Effector memory CD8-positive, alpha-beta T cell (primary cell): ENCODE measurements at regions not wholly inside any gene's neighbourhood (a gene's known extent, or its start where the extent isn't known, plus 50 kb on each side); places are given as distances from the start of the nearest gene placed in this dataset.
"Not testable (repeated sequence)": the region's sequence is repeated elsewhere in the genome, so short reads cannot be mapped to it uniquely, and the experiment has no call there.

Source experiments
- ATAC-seq: fragments of 150-1000 bp; cut with Tn5 transposase; replicated peaks from 2 replicates; pipeline ENCODE4 v1.10.0; 2021; ENCODE audit warnings: mild to moderate bottlenecking, moderate library complexity
- DNase-seq, 3 experiments: peaks; one replicate each; pipeline ENCODE4 v3.0.0; 2021
- H3K27ac Mint-ChIP-seq, 2 donors: one replicate each; pipeline ENCODE4 v1.8.0; 2022; ENCODE audit warnings: mild to moderate bottlenecking in 2 of 2, mixed read lengths in 2 of 2, moderate library complexity in 2 of 2
- H3K27me3 Mint-ChIP-seq, 2 donors: one replicate each; pipeline ENCODE4 v1.8.0; 2022; ENCODE audit warnings: mixed read lengths in 2 of 2
- H3K36me3 Mint-ChIP-seq: one replicate; pipeline ENCODE4 v1.8.0; 2022; ENCODE audit warnings: mild to moderate bottlenecking, moderate library complexity, mixed read lengths; ENCODE audit not compliant: insufficient read depth
- H3K4me1 Mint-ChIP-seq, 2 donors: one replicate each; pipeline ENCODE4 v1.8.0; 2022; ENCODE audit warnings: low read depth in 2 of 2, mixed read lengths in 2 of 2
- H3K4me3 Mint-ChIP-seq, 2 donors: one replicate each; pipeline ENCODE4 v1.8.0; 2022; ENCODE audit warnings: mild to moderate bottlenecking in 2 of 2, mixed read lengths in 2 of 2, moderate library complexity in 2 of 2
- H3K9me3 Mint-ChIP-seq, 2 donors: one replicate each; pipeline ENCODE4 v1.8.0; 2022; ENCODE audit warnings: mixed read lengths in 2 of 2

DNA sequence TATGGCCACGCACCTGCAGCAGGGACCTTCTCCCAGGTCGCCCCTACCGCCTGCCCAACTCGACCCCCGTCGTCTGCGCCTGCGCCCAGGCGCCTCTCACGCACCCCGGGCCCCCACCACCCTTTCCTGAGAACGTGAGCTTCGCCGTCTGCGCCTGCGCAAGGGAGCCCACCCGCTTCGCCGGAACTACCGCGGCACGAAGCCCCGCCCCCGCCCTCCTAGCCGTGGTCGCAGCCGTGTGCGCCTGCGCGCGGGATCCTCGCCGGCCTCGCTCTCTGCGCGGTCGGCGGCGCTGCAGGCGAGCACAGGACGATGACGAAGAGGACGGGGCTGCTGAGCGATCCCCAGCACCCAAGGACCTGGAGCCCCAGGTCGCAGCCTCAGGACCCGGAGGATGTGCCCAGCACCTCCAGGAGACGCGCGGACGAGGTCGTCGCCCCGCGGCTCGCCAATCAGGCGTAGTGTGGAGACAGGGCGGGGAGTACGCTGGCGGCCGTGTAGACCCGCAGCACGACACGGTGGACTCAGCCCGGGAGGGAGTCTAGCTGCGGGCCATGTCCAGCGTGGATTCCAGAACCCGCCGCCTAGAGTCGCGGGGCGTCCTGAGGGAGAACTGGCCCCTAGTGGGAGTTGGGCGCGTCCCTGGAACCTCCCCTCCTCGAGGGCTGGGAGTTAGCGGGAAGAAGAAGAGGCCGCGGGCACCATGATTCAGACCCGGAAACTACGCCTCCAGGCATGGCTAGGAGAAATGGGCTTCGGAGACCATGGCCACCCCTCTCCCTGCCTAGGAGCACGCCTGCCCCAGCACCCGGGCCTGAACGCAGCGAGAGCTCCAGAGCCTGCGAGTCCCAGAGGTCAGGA lies 1120.8 kb upstream of the TMEM132C start:
- Mint-ChIP-seq H3K9me3 (peaks cover under 1 to 10% of the 10 kb centered on the region in 2 donors), H3K4me3 (peak overlapping the region; percentile 85 to 86), H3K27ac (peak overlapping the region; percentile 70 to 91), H3K36me3 (no peaks in the 10 kb centered on the region), H3K4me1 (peaks cover 8 to 10% of the 10 kb centered on the region in 2 donors), H3K27me3 (peaks cover 8 to 40% of the 10 kb centered on the region in 2 donors)
- ATAC-seq: peak; percentile 88
- DNase-seq: peak; percentile 47 to 62 (median 57)

- peaks cover 8 to 10% of the 10 kb centered on the region in 2 donors for H3K4me1 Mint-ChIP-seq
- no peaks in the 10 kb centered on the region for H3K36me3 Mint-ChIP-seq
- peak overlapping the region in 1 of 2 donors; percentile 70 for H3K27ac Mint-ChIP-seq
- DNase-seq (no peak), ATAC-seq (no peak)
- H3K27me3 Mint-ChIP-seq: peaks cover under 1 to 31% of the 10 kb centered on the region in 2 donors
- peak overlapping the region in 1 of 2 donors; percentile 86 for H3K4me3 Mint-ChIP-seq
- peaks cover 0 to 4% of the 10 kb centered on the region in 2 donors for H3K9me3 Mint-ChIP-seq
Measured at GRCh38 chr12:127146991-127147718, 1119.8 kb upstream of the TMEM132C start.

- Mint-ChIP-seq H3K4me3 (no peak overlapping the region), H3K27ac (no peak overlapping the region), H3K36me3 (no peaks in the 10 kb centered on the region), H3K27me3 (peaks cover 0 to 26% of the 10 kb centered on the region in 2 donors), H3K9me3 (no peaks in the 10 kb centered on the region), H3K4me1 (peaks cover 8 to 10% of the 10 kb centered on the region in 2 donors)
- ATAC-seq: no peak
- no peak for DNase-seq
Measured at GRCh38 chr12:127147724-127148123, 1119.2 kb upstream of the TMEM132C start.

DNA sequence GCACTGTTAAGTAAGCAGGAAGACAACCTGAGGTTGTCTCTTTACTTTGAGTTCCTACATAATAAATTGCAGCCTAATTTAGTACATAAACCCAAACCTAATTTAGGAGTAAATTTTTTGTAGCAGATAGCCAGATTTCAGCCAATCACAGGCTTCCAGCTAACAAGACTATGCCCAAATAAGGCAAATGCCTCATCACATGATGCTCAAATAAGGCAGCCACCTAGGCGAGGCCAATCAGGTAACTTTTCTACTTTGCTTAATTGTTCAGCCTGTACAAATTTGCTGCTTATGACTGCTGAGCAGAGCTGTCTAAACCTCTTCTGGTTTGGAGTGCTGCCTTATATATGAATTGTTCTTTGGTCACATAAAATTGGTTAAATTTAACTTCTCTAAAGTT lies 1118.7 kb upstream of the TMEM132C start:
- H3K36me3 Mint-ChIP-seq: no peaks in the 10 kb centered on the region
- no peaks in the 10 kb centered on the region for H3K9me3 Mint-ChIP-seq
- ATAC-seq (no peak), DNase-seq (no peak)
- no peak overlapping the region for H3K27ac Mint-ChIP-seq
- no peak overlapping the region for H3K4me3 Mint-ChIP-seq
- H3K4me1 Mint-ChIP-seq: peaks cover 8 to 10% of the 10 kb centered on the region in 2 donors
- peaks cover 0 to 25% of the 10 kb centered on the region in 2 donors for H3K27me3 Mint-ChIP-seq

DNA sequence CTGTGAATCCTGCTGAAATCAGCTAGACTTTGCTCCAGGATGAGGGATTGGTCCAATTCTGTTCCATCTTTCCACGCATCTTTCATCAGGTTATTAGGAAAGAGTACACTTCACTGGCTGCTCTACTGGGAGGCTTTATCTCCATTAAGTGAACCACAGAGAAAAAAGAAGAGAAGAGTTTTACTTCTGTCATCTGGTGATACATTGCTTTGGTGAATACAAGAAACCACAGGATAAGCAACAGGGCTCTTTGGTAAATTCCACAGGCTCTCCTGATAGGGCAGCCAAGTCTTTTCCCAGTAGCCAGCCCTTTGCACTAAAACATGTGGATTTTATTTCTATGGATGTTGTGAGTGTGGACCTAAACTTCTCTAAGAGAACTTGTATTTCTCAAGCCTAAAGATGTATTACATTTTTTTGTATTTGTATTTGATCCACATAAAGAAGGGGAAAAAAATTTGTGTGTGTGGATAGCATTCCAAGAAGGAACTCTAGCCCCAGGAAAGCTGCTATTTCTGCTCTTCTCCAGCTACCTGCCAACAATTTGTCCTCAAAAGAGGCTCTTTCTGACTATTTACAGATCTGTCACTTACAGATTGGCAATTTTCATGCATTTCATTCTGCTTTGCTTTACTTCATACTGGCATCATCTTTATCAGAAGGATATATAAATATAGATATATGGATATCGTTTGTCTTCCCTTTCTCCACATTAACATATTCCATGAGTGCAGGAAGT lies 1117.6 kb upstream of the TMEM132C start:
- H3K4me1 Mint-ChIP-seq: peaks cover 8 to 10% of the 10 kb centered on the region in 2 donors
- no peaks in the 10 kb centered on the region for H3K36me3 Mint-ChIP-seq
- DNase-seq (no peak), ATAC-seq (no peak)
- no peak overlapping the region for H3K4me3 Mint-ChIP-seq
- peaks cover 0 to 17% of the 10 kb centered on the region in 2 donors for H3K27me3 Mint-ChIP-seq
- no peak overlapping the region for H3K27ac Mint-ChIP-seq
- H3K9me3 Mint-ChIP-seq: no peaks in the 10 kb centered on the region

DNA sequence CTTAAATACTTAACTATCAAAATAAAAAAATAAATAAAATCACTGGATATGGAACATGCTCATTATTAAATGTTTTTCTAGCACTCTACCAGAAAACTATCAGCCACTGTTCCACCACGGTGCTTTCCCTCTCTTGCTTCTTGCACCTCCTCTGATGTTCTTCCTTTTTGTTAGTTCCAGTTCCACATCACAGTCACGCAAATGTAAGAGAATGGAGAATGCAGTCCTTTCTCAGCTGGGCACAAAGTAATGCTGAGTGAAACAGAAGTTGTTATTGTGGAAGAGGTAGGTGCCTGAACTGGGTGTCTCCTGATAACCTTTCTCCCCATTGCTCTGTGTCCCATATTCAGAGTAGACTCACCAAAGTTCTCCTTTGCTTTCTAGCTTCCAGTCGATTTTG lies 1116.9 kb upstream of the TMEM132C start:
- Mint-ChIP-seq H3K27me3 (peaks cover 0 to 17% of the 10 kb centered on the region in 2 donors), H3K4me1 (peaks cover 8 to 10% of the 10 kb centered on the region in 2 donors), H3K27ac (no peak overlapping the region), H3K4me3 (no peak overlapping the region), H3K9me3 (no peaks in the 10 kb centered on the region), H3K36me3 (no peaks in the 10 kb centered on the region)
- no peak for DNase-seq
- ATAC-seq: no peak

GRCh38 chr12:127150479-127150878 lies 1116.5 kb upstream of the TMEM132C start:
- Mint-ChIP-seq H3K4me1 (peaks cover 8 to 9% of the 10 kb centered on the region in 2 donors), H3K36me3 (no peaks in the 10 kb centered on the region), H3K27ac (no peak overlapping the region), H3K27me3 (peaks cover 0 to 17% of the 10 kb centered on the region in 2 donors), H3K4me3 (no peak overlapping the region), H3K9me3 (no peaks in the 10 kb centered on the region)
- no peak for ATAC-seq
- no peak for DNase-seq

GRCh38 chr12:127150956-127151355 lies 1116.0 kb upstream of the TMEM132C start:
- H3K9me3 Mint-ChIP-seq: no peaks in the 10 kb centered on the region
- DNase-seq: no peak
- ATAC-seq: no peak
- H3K27ac Mint-ChIP-seq: no peak overlapping the region
- H3K4me1 Mint-ChIP-seq: peaks cover 6% of the 10 kb centered on the region in 2 donors
- peaks cover 0 to 13% of the 10 kb centered on the region in 2 donors for H3K27me3 Mint-ChIP-seq
- no peak overlapping the region for H3K4me3 Mint-ChIP-seq
- no peaks in the 10 kb centered on the region for H3K36me3 Mint-ChIP-seq

GRCh38 chr12:127153996-127154395 lies 1113.0 kb upstream of the TMEM132C start:
- no peaks in the 10 kb centered on the region for H3K27me3 Mint-ChIP-seq
- no peak overlapping the region for H3K27ac Mint-ChIP-seq
- H3K4me1 Mint-ChIP-seq: no peaks in the 10 kb centered on the region
- H3K4me3 Mint-ChIP-seq: no peak overlapping the region
- no peaks in the 10 kb centered on the region for H3K36me3 Mint-ChIP-seq
- H3K9me3 Mint-ChIP-seq: no peaks in the 10 kb centered on the region
- no peak for ATAC-seq
- no peak for DNase-seq

- not testable (repeated sequence) for H3K4me3 Mint-ChIP-seq, ATAC-seq, H3K27me3 Mint-ChIP-seq, H3K9me3 Mint-ChIP-seq, H3K27ac Mint-ChIP-seq, DNase-seq, H3K4me1 Mint-ChIP-seq, H3K36me3 Mint-ChIP-seq
Measured at GRCh38 chr12:127154830-127155229, 1112.1 kb upstream of the TMEM132C start.

DNA sequence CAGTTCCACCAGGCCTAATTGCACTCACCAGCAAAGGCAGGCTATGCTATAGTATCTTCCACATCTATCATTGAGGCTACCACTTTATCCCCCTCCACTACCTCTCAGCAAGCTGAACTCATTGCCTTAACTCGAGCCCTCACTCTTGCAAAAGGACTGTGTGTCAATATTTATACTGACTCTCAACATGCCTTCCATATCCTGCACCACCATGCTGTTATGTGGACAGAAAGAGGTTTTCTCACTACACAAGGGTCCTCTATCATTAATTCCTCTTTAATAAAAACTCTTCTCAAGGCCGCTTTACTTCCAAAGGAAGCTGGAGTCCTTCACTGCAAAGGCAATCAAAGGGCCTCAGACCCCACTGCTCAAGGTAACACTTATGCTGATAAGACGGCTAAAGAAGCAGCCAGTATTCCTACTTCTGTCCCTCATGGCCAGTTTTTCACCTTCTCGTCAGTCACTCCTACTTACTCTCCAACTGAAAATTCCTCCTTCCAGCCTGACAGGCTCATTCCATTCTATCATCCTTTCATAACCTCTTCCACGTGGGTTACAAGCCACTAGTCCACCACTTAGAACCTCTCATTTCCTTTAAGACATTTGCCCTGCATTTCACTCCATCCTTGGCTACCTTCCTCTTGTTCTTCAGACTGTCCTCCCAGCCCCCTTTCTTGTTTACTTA lies 1110.9 kb upstream of the TMEM132C start:
- H3K36me3 Mint-ChIP-seq, DNase-seq, ATAC-seq, H3K27ac Mint-ChIP-seq, H3K9me3 Mint-ChIP-seq, H3K27me3 Mint-ChIP-seq, H3K4me1 Mint-ChIP-seq, H3K4me3 Mint-ChIP-seq: not testable (repeated sequence)

- H3K4me3 Mint-ChIP-seq, H3K36me3 Mint-ChIP-seq, ATAC-seq, H3K9me3 Mint-ChIP-seq, H3K27me3 Mint-ChIP-seq, H3K27ac Mint-ChIP-seq, DNase-seq: not testable (repeated sequence)
- peaks cover 5 to 15% of the 10 kb centered on the region in 2 donors for H3K4me1 Mint-ChIP-seq
Measured at GRCh38 chr12:127157501-127158366, 1109.2 kb upstream of the TMEM132C start.
